ENCODE measurements at regions not wholly inside any gene's neighbourhood (a gene's known extent, or its start where the extent isn't known, plus 50 kb on each side); places are given as distances from the start of the nearest gene placed in this dataset.

DNA sequence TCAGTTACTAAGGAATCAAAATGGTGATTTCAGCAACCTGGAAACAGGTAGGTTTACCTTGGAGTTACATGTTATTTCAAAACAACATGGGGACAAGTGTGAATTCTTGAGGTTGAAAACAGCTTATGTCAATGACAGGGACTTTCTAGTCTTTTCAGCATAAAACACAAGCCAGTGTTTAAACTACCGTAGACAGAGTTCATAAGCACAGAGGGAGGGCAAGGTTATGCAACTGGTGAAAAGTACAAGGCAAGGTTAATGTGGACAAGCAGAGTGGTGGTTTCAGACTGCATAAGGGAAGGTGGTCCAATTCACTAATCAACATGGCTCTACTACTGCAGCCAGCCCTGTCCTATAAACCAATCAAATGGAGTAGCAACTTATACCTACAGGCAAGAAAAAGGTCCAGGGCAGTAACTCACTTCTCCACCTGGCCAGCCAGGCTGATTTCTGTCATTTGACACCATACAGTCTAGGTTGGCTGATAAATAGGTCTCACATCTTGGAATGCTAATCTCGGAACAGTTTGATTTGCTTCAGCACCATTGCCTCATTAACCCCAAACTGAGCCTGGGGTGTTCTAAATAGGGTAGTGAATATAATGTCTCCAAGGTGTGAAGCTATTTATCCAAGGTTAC, 250.3 kb upstream of the PROX1 start:
- no peaks in the 10 kb centered on the region for H4K20me1 ChIP-seq (ENCODE audit: insufficient read depth)
- H3K9ac ChIP-seq (ENCODE audit: low read length) = no peak overlapping the region
- no peaks in the 10 kb centered on the region for H3F3A ChIP-seq (ENCODE audit: insufficient read depth, low read length, poor library complexity, severe bottlenecking)
- H3K9me3 ChIP-seq (ENCODE audit: low read length) = no peaks in the 10 kb centered on the region
- H3K79me2 ChIP-seq (replicated peaks; ENCODE audit: insufficient read depth, low read length) = no peaks in the 10 kb centered on the region
- H3K4me2 ChIP-seq (ENCODE audit: low read length) = no peak overlapping the region
- H3K9me2 ChIP-seq (ENCODE audit: insufficient read depth, low read length) = no peaks in the 10 kb centered on the region
- H2AFZ ChIP-seq (ENCODE audit: low read depth, low read length) = no peak overlapping the region
- no peaks in the 10 kb centered on the region for H3K36me3 ChIP-seq (ENCODE audit: insufficient read depth, low read length)
- no peak for TF ChIP-seq MXI1 (conservative IDR thresholded peaks at IDR 0.05; ENCODE audit: poor library complexity, severe bottlenecking)
- TF ChIP-seq, protein P1, sequence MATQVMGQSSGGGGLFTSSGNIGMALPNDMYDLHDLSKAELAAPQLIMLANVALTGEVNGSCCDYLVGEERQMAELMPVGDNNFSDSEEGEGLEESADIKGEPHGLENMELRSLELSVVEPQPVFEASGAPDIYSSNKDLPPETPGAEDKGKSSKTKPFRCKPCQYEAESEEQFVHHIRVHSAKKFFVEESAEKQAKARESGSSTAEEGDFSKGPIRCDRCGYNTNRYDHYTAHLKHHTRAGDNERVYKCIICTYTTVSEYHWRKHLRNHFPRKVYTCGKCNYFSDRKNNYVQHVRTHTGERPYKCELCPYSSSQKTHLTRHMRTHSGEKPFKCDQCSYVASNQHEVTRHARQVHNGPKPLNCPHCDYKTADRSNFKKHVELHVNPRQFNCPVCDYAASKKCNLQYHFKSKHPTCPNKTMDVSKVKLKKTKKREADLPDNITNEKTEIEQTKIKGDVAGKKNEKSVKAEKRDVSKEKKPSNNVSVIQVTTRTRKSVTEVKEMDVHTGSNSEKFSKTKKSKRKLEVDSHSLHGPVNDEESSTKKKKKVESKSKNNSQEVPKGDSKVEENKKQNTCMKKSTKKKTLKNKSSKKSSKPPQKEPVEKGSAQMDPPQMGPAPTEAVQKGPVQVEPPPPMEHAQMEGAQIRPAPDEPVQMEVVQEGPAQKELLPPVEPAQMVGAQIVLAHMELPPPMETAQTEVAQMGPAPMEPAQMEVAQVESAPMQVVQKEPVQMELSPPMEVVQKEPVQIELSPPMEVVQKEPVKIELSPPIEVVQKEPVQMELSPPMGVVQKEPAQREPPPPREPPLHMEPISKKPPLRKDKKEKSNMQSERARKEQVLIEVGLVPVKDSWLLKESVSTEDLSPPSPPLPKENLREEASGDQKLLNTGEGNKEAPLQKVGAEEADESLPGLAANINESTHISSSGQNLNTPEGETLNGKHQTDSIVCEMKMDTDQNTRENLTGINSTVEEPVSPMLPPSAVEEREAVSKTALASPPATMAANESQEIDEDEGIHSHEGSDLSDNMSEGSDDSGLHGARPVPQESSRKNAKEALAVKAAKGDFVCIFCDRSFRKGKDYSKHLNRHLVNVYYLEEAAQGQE (IDR thresholded peaks at IDR 0.05; ENCODE audit: borderline replicate concordance) = no peak
- H3K27ac ChIP-seq (ENCODE audit: low read length) = no peak overlapping the region
- H3K4me3 ChIP-seq (ENCODE audit: low read length) = no peak overlapping the region
- H3K27me3 ChIP-seq (ENCODE audit: insufficient read depth, low read depth, low read length) = no peaks in the 10 kb centered on the region

DNA sequence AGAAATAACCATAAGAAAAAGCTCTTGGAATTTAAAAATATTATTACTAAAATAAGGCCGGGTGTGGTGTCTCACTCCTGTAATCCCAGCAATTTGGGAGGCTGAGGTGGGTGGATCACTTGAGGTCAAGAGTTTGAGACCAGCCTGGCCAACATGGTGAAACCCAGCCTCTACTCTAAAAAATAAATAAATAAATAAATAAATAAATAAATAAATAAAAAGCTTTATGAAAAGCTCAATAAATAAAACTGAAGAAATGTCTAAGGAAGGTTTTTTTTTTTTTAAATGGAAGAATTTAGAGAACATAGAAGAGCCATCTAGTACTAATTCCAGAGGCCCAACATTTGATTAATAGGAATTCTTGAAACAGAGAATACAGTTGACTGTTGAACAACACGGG, 249.1 kb upstream of the PROX1 start:
- Histone ChIP-seq H3K9me3 (ENCODE audit: low read length) (no peaks in the 10 kb centered on the region), H3K27ac (ENCODE audit: low read length) (no peak overlapping the region), H3K36me3 (ENCODE audit: insufficient read depth, low read length) (no peaks in the 10 kb centered on the region), H3K9ac (ENCODE audit: low read length) (no peak overlapping the region), H3K4me2 (ENCODE audit: low read length) (no peak overlapping the region), H3K9me2 (ENCODE audit: insufficient read depth, low read length) (no peaks in the 10 kb centered on the region), H3K27me3 (ENCODE audit: insufficient read depth, low read depth, low read length) (no peaks in the 10 kb centered on the region), H3F3A (ENCODE audit: insufficient read depth, low read length, poor library complexity, severe bottlenecking) (no peaks in the 10 kb centered on the region), H3K79me2 (replicated peaks; ENCODE audit: insufficient read depth, low read length) (no peaks in the 10 kb centered on the region), H4K20me1 (ENCODE audit: insufficient read depth) (no peaks in the 10 kb centered on the region), H3K4me3 (ENCODE audit: low read length) (no peak overlapping the region), H2AFZ (ENCODE audit: low read depth, low read length) (no peak overlapping the region)
- TF ChIP-seq EP300 (conservative IDR thresholded peaks at IDR 0.05; ENCODE audit: poor library complexity, severe bottlenecking) (no peak), TAF1 (IDR thresholded peaks at IDR 0.05; ENCODE audit: low read depth) (no peak), MXI1 (conservative IDR thresholded peaks at IDR 0.05; ENCODE audit: poor library complexity, severe bottlenecking) (no peak), EZH2 (IDR thresholded peaks at IDR 0.05; ENCODE audit: borderline replicate concordance, insufficient read depth, low read length, poor library complexity, severe bottlenecking) (no peak), POLR2AphosphoS5 (IDR thresholded peaks at IDR 0.05) (no peak), RAD21 (conservative IDR thresholded peaks at IDR 0.05) (no peak), SMC3 (conservative IDR thresholded peaks at IDR 0.05; ENCODE audit: poor library complexity) (no peak)
- TF ChIP-seq, protein P2, sequence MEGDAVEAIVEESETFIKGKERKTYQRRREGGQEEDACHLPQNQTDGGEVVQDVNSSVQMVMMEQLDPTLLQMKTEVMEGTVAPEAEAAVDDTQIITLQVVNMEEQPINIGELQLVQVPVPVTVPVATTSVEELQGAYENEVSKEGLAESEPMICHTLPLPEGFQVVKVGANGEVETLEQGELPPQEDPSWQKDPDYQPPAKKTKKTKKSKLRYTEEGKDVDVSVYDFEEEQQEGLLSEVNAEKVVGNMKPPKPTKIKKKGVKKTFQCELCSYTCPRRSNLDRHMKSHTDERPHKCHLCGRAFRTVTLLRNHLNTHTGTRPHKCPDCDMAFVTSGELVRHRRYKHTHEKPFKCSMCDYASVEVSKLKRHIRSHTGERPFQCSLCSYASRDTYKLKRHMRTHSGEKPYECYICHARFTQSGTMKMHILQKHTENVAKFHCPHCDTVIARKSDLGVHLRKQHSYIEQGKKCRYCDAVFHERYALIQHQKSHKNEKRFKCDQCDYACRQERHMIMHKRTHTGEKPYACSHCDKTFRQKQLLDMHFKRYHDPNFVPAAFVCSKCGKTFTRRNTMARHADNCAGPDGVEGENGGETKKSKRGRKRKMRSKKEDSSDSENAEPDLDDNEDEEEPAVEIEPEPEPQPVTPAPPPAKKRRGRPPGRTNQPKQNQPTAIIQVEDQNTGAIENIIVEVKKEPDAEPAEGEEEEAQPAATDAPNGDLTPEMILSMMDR (IDR thresholded peaks at IDR 0.05; ENCODE audit: poor library complexity, severe bottlenecking) = no peak
- TF ChIP-seq, protein P1 (IDR thresholded peaks at IDR 0.05; ENCODE audit: borderline replicate concordance) = no peak
